ENCODE measurements at regions not wholly inside any gene's neighbourhood (a gene's known extent, or its start where the extent isn't known, plus 50 kb on each side); places are given as distances from the start of the nearest gene placed in this dataset.
A peak's percentile ranks its signal among the peaks of the same experiment; 100 is the strongest.

GRCh38 chr3:117745516-117745915, 1035.9 kb downstream of the TUSC7 start:
- Histone ChIP-seq H3K4me1 (ENCODE audit: insufficient read depth) (0 out of 2 replicates have a peak, but pooled peaks cover 7% of the 10 kb centered on the region), H3K9me3 (ENCODE audit: low read depth) (no peaks in the 10 kb centered on the region), H3F3A (ENCODE audit: insufficient read depth) (0 out of 2 replicates have a peak, but pooled peaks cover 6% of the 10 kb centered on the region), H3K36me3 (ENCODE audit: low read depth) (no peaks in the 10 kb centered on the region), H3K4me2 (ENCODE audit: unreplicated experiment) (no peak overlapping the region), H3K27ac (no peak overlapping the region), H3K9ac (no peak overlapping the region), H3K9me2 (ENCODE audit: insufficient read depth) (no peaks in the 10 kb centered on the region), H4K20me1 (ENCODE audit: insufficient read depth) (no peaks in the 10 kb centered on the region), H3K4me3 (no peak overlapping the region), H3K27me3 (replicated peaks; ENCODE audit: insufficient read depth) (no peaks in the 10 kb centered on the region), H3K79me2 (ENCODE audit: insufficient read depth) (no peaks in the 10 kb centered on the region), H2AFZ (no peak overlapping the region)
- in situ Hi-C loops (cut with MboI): no loop called here
- 73 to 74% methylated on average over 6 of the region's 6 CpGs for WGBS, 2 experiments (ENCODE audit: low coverage in 1 of 2, low lambda C conversion rate in 2 of 2, missing lambda C conversion rate in 2 of 2)
- no peak for DNase-seq
- no peak for TF ChIP-seq EZH2phosphoT487 (IDR thresholded peaks at IDR 0.05; ENCODE audit: insufficient read depth, low read depth)
- no peak for TF ChIP-seq EZH2 (IDR thresholded peaks at IDR 0.05; ENCODE audit: insufficient read depth, poor library complexity, severe bottlenecking)

- H3K9me2 ChIP-seq (ENCODE audit: insufficient read depth): no peaks in the 10 kb centered on the region
- no peaks in the 10 kb centered on the region for H3K9me3 ChIP-seq (ENCODE audit: low read depth)
- WGBS, 2 experiments (ENCODE audit: low coverage in 1 of 2, low lambda C conversion rate in 2 of 2, missing lambda C conversion rate in 2 of 2): 63 to 65% methylated on average over 3 of the region's 3 CpGs
- no peak overlapping the region for H3K4me3 ChIP-seq
- no peak overlapping the region for H2AFZ ChIP-seq
- in situ Hi-C loops (cut with MboI): no loop called here
- H3K9ac ChIP-seq: no peak overlapping the region
- TF ChIP-seq EZH2 (IDR thresholded peaks at IDR 0.05; ENCODE audit: insufficient read depth, poor library complexity, severe bottlenecking) (no peak), EZH2phosphoT487 (IDR thresholded peaks at IDR 0.05; ENCODE audit: insufficient read depth, low read depth) (no peak)
- no peak overlapping the region for H3K27ac ChIP-seq
- no peaks in the 10 kb centered on the region for H3K79me2 ChIP-seq (ENCODE audit: insufficient read depth)
- no peak overlapping the region for H3K4me2 ChIP-seq (ENCODE audit: unreplicated experiment)
- no peak for DNase-seq
- 0 out of 2 replicates have a peak, but pooled peaks cover 7% of the 10 kb centered on the region for H3K4me1 ChIP-seq (ENCODE audit: insufficient read depth)
- H3F3A ChIP-seq (ENCODE audit: insufficient read depth): 0 out of 2 replicates have a peak, but pooled peaks cover 6% of the 10 kb centered on the region
- no peaks in the 10 kb centered on the region for H3K36me3 ChIP-seq (ENCODE audit: low read depth)
- H4K20me1 ChIP-seq (ENCODE audit: insufficient read depth): no peaks in the 10 kb centered on the region
- H3K27me3 ChIP-seq (replicated peaks; ENCODE audit: insufficient read depth): no peaks in the 10 kb centered on the region
These were observed 1036.5 kb downstream of the TUSC7 start for GRCh38 chr3:117746066-117746465.

GRCh38 chr3:117748131-117748530, 1038.6 kb downstream of the TUSC7 start:
- H3K79me2 ChIP-seq (ENCODE audit: insufficient read depth): no peaks in the 10 kb centered on the region
- H3K4me3 ChIP-seq: no peak overlapping the region
- H3K36me3 ChIP-seq (ENCODE audit: low read depth): no peaks in the 10 kb centered on the region
- no peaks in the 10 kb centered on the region for H4K20me1 ChIP-seq (ENCODE audit: insufficient read depth)
- no peaks in the 10 kb centered on the region for H3K27me3 ChIP-seq (replicated peaks; ENCODE audit: insufficient read depth)
- H3K4me1 ChIP-seq (ENCODE audit: insufficient read depth): peaks cover 15% of the 10 kb centered on the region
- no peak overlapping the region for H3K27ac ChIP-seq
- 48 to 54% methylated on average over 1 of the region's 1 CpG for WGBS, 2 experiments (ENCODE audit: low coverage in 1 of 2, low lambda C conversion rate in 2 of 2, missing lambda C conversion rate in 2 of 2)
- peak; percentile 17 for DNase-seq
- no peak overlapping the region for H2AFZ ChIP-seq
- no peak overlapping the region for H3K4me2 ChIP-seq (ENCODE audit: unreplicated experiment)
- H3K9ac ChIP-seq: no peak overlapping the region
- H3K9me2 ChIP-seq (ENCODE audit: insufficient read depth): no peaks in the 10 kb centered on the region
- in situ Hi-C loops (cut with MboI): no loop called here
- H3F3A ChIP-seq (ENCODE audit: insufficient read depth): 0 out of 2 replicates have a peak, but pooled peaks cover 6% of the 10 kb centered on the region
- H3K9me3 ChIP-seq (ENCODE audit: low read depth): no peaks in the 10 kb centered on the region
- no peak for TF ChIP-seq EZH2phosphoT487 (IDR thresholded peaks at IDR 0.05; ENCODE audit: insufficient read depth, low read depth)
- TF ChIP-seq EZH2 (IDR thresholded peaks at IDR 0.05; ENCODE audit: insufficient read depth, poor library complexity, severe bottlenecking): no peak

- Histone ChIP-seq H3K4me1 (ENCODE audit: insufficient read depth) (peaks cover 18% of the 10 kb centered on the region), H3K4me2 (ENCODE audit: unreplicated experiment) (no peak overlapping the region), H3K36me3 (ENCODE audit: low read depth) (no peaks in the 10 kb centered on the region), H3K27ac (no peak overlapping the region), H3F3A (ENCODE audit: insufficient read depth) (0 out of 2 replicates have a peak, but pooled peaks cover 6% of the 10 kb centered on the region), H2AFZ (no peak overlapping the region), H3K9ac (no peak overlapping the region), H3K4me3 (no peak overlapping the region), H3K79me2 (ENCODE audit: insufficient read depth) (no peaks in the 10 kb centered on the region), H3K9me3 (ENCODE audit: low read depth) (no peaks in the 10 kb centered on the region), H3K9me2 (ENCODE audit: insufficient read depth) (no peaks in the 10 kb centered on the region), H4K20me1 (ENCODE audit: insufficient read depth) (no peaks in the 10 kb centered on the region), H3K27me3 (replicated peaks; ENCODE audit: insufficient read depth) (no peaks in the 10 kb centered on the region)
- in situ Hi-C loops (cut with MboI): no loop called here
- WGBS, 2 experiments (ENCODE audit: low coverage in 1 of 2, low lambda C conversion rate in 2 of 2, missing lambda C conversion rate in 2 of 2): 77 to 81% methylated on average over 4 of the region's 4 CpGs
- TF ChIP-seq EZH2 (IDR thresholded peaks at IDR 0.05; ENCODE audit: insufficient read depth, poor library complexity, severe bottlenecking): no peak
- TF ChIP-seq EZH2phosphoT487 (IDR thresholded peaks at IDR 0.05; ENCODE audit: insufficient read depth, low read depth): no peak
- no peak for DNase-seq
These were observed 1041.2 kb downstream of the TUSC7 start for GRCh38 chr3:117750674-117751269.

Data from GM23248 (cell line).